Lower lobe of right lung (tissue), 2 donors: ENCODE measurements at regions not wholly inside any gene's neighbourhood (a gene's known extent, or its start where the extent isn't known, plus 50 kb on each side); places are given as distances from the start of the nearest gene placed in this dataset.

ENCODE experiments used
- ATAC-seq, 2 donors: fragments of 200-7000 bp; cut with Tn5 transposase; one replicate each; pipeline ENCODE4 v1.9.1; 2020 to 2022; ENCODE audit warnings: mild to moderate bottlenecking in 2 of 2, moderate library complexity in 2 of 2
- DNase-seq: peaks from one replicate; pipeline ENCODE4 v3.0.0-alpha.2; 2020
- H3K27ac ChIP-seq: fragments of 200-600 bp; one replicate; pipeline ENCODE4 v1.8.0; 2022
- H3K27me3 ChIP-seq: fragments of 200-600 bp; one replicate; pipeline ENCODE4 v1.8.0; 2022; ENCODE audit warnings: low read depth
- H3K36me3 ChIP-seq: fragments of 200-600 bp; one replicate; pipeline ENCODE4 v1.8.0; 2022; ENCODE audit warnings: mild to moderate bottlenecking
- H3K4me1 ChIP-seq: fragments of 200-600 bp; one replicate; pipeline ENCODE4 v1.8.0; 2022
- H3K4me3 ChIP-seq: fragments of 200-600 bp; one replicate; pipeline ENCODE4 v1.8.0; 2022; ENCODE audit warnings: mild to moderate bottlenecking
- H3K9me3 ChIP-seq: fragments of 200-600 bp; one replicate; pipeline ENCODE4 v1.8.0; 2022
- intact Hi-C: fragments of 100-400 bp; cut with DNase I; formaldehyde crosslinking; loops from one replicate; pipeline ENCODE4 v1.11.0; 2022
- TF ChIP-seq, protein P1 (sequence below): fragments of 200-600 bp; IDR thresholded peaks from one replicate; pipeline ENCODE4 v1.8.0; 2022; ENCODE audit warnings: antibody characterized with exemption, mild to moderate bottlenecking
- donor health status: DM: no; HTN: yes; CAD: no; lungs with severe emphysema.

DNA sequence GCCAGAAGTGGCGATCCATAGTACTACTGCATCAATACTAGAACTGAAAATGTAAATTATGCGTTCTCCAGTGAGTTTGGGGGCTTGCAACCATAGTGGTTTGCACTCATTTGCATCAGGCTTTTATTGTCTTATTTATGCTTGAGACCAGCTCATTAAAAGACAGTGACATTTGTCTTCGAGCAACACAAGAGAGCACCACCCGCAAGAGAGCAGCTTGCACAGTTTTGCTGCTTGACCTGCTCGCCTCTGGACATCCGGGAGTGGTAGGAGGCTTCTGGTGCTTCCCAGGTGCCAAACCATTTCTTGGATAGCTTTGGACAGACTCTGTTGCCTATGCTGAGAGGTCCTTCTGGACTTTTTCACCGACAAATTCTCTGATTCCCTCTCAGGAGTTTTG is 294.6 kb downstream of the MEX3B start:
- intact Hi-C loops: no loop called here
- H3K9me3 ChIP-seq: no peaks in the 10 kb centered on the region
- H3K4me1 ChIP-seq: peaks cover 11% of the 10 kb centered on the region
- no peak for DNase-seq
- TF ChIP-seq, protein P1, sequence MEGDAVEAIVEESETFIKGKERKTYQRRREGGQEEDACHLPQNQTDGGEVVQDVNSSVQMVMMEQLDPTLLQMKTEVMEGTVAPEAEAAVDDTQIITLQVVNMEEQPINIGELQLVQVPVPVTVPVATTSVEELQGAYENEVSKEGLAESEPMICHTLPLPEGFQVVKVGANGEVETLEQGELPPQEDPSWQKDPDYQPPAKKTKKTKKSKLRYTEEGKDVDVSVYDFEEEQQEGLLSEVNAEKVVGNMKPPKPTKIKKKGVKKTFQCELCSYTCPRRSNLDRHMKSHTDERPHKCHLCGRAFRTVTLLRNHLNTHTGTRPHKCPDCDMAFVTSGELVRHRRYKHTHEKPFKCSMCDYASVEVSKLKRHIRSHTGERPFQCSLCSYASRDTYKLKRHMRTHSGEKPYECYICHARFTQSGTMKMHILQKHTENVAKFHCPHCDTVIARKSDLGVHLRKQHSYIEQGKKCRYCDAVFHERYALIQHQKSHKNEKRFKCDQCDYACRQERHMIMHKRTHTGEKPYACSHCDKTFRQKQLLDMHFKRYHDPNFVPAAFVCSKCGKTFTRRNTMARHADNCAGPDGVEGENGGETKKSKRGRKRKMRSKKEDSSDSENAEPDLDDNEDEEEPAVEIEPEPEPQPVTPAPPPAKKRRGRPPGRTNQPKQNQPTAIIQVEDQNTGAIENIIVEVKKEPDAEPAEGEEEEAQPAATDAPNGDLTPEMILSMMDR: no peak
- H3K27me3 ChIP-seq: peaks cover 16% of the 10 kb centered on the region
- no peaks in the 10 kb centered on the region for H3K36me3 ChIP-seq
- H3K27ac ChIP-seq: no peak overlapping the region
- no peak overlapping the region for H3K4me3 ChIP-seq
- no peak for ATAC-seq

DNA sequence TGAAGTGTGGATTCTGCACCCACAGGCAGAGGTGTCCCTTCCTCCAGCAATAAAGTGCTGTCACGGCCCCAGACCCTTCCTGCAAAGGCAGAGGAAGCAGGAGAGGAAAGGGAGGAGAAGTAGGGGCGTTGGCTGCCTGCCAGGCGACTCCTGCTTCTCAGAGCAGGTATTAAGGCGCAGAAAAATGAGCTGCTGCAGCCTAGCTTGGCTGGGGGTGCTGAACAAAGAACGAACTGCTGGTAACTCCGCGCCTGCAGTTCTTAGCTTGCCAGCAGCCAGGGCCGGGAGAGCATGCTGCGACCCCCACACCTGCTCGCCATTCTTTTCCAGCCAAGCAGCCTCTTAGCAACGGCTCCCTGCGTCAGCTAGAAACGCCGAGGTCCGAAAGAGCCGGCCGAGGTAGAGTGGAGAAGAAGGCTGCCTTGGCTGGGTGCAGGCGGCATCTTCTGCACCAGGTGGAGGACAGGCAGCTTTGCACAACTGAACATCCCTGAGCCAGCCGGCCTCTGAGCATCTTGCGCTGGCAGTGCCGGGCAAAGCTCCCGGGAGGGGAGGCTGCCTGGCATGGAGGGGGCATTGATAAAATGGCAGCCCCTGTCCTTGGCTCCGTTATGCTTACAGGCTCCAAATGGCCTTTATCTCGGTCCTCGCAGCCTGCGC is 296.0 kb downstream of the MEX3B start:
- intact Hi-C loops: no loop called here
- Histone ChIP-seq H3K4me3 (no peak overlapping the region), H3K9me3 (no peaks in the 10 kb centered on the region), H3K27ac (no peak overlapping the region), H3K36me3 (no peaks in the 10 kb centered on the region), H3K27me3 (peaks cover 16% of the 10 kb centered on the region), H3K4me1 (peaks cover 11% of the 10 kb centered on the region)
- DNase-seq (no peak), ATAC-seq (no peak)
- TF ChIP-seq, protein P1: no peak

DNA sequence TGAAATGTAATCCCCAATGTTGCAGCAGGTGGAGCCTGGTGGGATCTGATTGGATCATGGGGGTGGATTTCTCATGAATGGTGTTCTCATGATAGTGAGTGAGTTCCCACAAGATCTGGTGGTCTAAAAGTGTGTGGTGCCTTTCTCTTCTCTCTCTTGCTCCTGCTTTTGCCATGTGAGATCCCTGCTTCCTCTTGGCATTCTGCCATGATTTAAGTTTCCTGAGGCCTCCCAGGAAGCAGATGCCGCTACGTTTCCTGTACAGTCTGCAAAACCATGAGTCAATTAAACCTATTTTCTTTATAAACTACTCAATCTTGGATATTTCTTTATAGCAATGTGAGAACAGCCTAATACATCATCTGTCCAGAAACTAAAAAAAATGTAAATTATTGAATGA is 298.3 kb downstream of the MEX3B start:
- intact Hi-C loops: no loop called here
- H3K27me3 ChIP-seq: peaks cover 16% of the 10 kb centered on the region
- no peak overlapping the region for H3K27ac ChIP-seq
- H3K36me3 ChIP-seq: no peaks in the 10 kb centered on the region
- no peak overlapping the region for H3K4me3 ChIP-seq
- peaks cover 7% of the 10 kb centered on the region for H3K4me1 ChIP-seq
- TF ChIP-seq, protein P1: no peak
- ATAC-seq (no peak), DNase-seq (no peak)
- H3K9me3 ChIP-seq: no peaks in the 10 kb centered on the region

DNA sequence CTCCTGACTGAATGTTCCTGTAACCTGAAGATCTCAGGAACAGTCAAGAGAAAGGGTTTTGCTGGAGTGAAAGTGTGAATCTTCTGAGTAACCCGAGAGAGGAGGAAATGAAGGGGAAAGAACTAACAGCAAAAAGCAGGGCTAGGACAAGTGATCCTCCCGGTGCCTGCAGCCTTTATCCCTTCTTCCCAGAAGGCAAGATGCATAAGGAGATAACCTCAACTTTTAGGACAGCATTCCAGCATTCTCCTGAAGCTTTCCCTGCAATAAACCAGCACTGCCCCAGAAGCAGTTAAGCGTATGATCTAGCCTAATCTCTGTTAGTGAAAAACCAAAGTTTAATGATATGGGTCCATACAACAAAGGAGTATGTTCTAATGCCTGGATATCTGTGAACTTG is 298.8 kb downstream of the MEX3B start:
- intact Hi-C loops: no loop called here
- Histone ChIP-seq H3K27me3 (peaks cover 16% of the 10 kb centered on the region), H3K36me3 (no peaks in the 10 kb centered on the region), H3K9me3 (no peaks in the 10 kb centered on the region), H3K4me1 (peaks cover 3% of the 10 kb centered on the region), H3K27ac (no peak overlapping the region), H3K4me3 (no peak overlapping the region)
- ATAC-seq: no peak
- TF ChIP-seq, protein P1: no peak
- no peak for DNase-seq

DNA sequence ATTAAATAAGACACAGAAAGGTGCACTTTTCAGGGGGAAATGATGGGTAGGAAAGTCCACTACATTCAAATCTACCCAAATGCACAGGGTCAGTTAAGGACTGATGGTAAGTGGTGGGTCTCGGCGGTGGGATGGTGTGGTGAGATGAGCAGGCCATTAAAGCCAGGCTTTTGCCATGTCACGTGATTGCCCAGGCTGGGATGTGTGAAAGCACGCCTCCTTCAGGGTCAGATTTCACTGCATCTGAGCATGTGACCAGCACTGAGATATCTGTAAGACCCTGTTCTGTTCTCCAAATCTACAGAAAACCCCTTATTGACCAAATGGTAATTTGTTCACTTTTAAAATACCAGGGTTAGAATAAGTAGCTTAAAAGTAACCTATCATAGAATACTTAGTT is 301.5 kb downstream of the MEX3B start:
- DNase-seq (no peak), ATAC-seq (no peak)
- H3K4me1 ChIP-seq: no peaks in the 10 kb centered on the region
- H3K36me3 ChIP-seq: no peaks in the 10 kb centered on the region
- H3K4me3 ChIP-seq: no peak overlapping the region
- TF ChIP-seq, protein P1: no peak
- H3K27ac ChIP-seq: no peak overlapping the region
- peaks cover 3% of the 10 kb centered on the region for H3K27me3 ChIP-seq
- intact Hi-C loops: no loop called here
- H3K9me3 ChIP-seq: no peaks in the 10 kb centered on the region
